ENCODE measurements at regions not wholly inside any gene's neighbourhood (a gene's known extent, or its start where the extent isn't known, plus 50 kb on each side); places are given as distances from the start of the nearest gene placed in this dataset.
A peak's percentile ranks its signal among the peaks of the same experiment; 100 is the strongest.
"Not testable (repeated sequence)": the region's sequence is repeated elsewhere in the genome, so short reads cannot be mapped to it uniquely, and the experiment has no call there.

DNA sequence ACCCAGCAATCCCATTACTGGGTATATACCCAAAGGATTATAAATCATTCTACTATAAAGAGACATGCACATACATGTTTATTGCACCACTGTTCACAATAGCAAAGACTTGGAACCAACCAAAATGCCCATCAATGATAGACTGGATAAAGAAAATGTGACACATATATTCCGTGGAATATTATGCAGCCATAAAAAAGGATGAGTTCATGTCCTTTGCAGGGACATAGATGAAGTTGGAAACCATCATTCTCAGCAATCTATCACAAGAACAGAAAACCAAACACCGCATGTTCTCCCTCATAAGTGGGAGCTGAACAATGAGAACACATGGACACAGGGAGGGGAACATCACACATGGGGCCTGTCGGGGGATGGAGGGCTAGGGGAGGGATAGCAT, 113.2 kb upstream of the PRSS1 start:
- not testable (repeated sequence) for DNase-seq

DNA sequence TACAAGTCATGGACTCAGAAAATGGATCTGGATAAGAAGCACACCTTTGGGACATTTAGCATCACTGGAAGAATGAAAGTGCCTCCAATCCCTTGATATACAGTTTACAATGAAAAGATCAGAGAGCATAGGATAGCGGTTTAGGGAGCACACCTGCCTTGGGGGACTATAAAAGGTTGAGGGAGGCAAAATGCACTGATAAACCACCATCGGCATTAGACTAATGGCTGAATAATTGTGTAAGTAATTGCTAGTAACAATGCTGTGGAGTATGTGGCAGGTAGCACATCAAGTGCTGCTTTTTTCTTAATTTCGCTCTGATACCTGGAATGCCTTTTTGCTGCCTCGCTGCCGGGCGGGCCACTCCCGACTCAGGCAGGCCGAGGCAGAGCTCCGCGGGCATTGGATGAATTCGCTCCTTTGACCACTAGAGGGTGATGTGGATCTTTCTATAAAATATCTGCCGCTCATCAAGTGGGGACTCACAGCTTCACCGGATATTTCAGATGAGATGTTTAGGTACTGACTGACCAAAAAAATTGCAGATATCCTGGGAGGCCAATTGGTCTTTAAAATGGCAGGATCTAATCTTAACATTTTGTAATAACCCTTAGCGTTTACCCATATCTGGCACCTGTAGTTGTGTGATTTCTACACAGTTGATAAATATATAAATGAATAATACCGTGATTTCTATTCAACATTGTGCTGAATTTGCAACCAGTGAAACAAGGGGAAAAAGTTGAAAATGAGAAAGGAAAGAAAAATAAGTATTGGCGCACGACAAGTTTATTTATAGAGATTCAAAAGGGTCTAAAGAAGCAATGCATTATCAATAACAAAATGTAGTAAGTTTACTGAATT, 116.8 kb upstream of the PRSS1 start:
- peak; percentile 82 for DNase-seq

DNA sequence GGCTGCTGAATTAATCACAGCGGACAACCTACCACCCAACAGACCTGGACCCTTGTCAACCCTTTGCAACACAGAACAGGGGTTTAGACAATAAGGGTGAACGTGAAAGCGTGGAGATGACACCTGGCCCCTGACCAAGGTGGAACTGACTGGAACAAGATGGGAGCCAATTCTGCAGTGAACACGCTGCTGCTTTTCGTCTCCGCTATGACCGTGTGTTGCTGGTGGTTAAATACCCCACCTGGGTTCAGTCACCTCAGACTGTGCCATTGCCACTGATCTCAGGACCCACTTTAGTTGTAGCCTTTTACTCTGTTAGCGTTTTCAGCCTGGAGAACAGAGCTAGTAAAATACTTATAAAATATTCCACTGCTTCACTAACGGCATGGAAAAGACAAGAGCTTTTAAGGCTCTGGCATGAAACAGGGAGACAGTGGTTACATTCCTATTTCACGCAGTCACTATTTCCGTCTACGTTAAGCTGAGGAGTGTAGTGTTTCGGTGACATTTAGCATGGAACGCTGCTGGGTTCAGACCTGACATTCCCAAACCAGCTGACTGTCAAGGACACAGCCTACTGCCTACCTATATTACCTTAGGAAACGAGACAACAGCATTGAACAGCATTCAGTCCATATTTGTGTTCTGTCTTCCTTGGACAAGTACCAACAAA, 119.5 kb upstream of the PRSS1 start:
- no peak for DNase-seq

DNA sequence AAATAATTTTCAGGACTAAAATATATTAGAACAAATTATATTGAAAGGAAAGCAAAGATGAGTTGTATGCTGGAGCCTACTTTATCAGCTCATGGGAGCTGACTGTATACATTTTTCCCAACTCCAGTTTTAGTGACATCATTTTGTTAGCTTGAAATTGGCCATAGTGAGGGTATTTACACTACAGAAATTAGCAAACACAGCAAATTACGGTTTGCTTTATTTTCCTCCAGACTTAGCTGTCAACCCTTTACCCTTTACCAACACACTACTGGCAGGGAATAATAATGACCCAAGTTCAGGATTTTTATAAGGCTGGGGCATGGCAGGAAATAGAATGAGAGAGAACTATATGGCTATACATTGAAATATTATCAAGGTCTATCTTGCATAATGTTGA, 120.3 kb upstream of the PRSS1 start:
- no peak for DNase-seq

DNA sequence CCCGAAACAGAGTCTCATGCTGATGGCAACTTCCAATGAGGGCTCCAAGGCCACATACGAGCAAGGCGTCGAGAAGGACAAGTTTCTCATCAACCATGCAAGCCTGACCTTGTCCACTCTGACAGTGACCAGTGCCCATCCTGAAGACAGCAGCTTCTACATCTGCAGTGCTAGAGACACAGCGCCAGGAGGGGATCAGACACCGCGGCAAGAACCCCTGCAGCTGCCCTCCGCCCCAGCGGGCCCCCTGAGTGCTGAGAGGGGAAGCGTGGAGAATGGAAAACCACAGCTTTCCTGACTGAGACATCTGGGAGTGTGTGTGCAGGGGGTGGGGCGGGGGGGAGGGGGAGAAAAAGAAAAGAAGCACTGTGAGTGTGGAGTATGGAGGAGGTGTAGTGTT, 122.0 kb upstream of the PRSS1 start:
- not testable (repeated sequence) for DNase-seq

DNA sequence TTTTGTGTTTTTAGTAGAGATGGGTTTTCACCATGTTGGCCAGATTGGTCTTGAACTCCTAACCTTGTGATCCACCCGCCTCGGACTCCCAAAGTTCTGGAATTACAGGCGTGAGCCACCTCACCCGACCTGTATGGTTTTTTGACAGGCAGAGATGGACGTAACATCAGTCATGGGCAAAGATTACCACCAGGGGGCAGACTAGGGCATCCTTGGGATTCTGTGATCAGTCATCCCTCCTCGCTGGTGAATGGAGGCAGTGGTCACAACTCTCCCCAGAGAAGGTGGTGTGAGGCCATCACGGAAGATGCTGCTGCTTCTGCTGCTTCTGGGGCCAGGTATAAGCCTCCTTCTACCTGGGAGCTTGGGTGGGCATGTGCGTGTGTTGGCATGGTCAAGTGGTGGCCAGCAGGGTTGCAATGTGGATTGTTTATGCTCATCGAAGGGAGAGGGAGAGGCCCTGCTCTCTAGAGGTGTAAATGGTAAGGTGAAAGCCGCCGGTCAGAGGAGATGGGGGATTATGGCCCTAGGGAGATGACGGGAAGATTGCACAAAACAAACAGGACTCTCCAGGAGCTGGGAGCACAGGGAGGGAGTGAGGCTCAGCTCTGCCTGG, 122.7 kb upstream of the PRSS1 start:
- peak; percentile 6 for DNase-seq

DNA sequence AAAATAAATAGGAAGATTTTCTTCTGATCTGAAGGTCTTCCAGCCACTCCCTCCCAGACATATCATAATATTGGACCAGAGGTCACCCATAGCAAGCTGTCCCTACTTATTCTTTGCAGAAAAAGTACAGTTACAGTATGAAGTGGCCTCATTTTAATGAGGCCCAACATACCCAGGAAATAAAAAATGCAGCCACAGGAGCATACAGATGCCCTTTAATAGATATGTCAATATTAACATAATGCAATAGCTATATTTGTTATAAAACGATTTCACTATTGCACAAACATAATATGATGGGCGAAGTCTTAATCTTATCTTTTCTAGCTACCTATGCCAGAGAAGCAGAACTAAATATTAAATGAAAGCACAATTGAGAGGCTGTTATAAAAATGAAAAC, 124.1 kb upstream of the PRSS1 start:
- DNase-seq: not testable (repeated sequence)

DNA sequence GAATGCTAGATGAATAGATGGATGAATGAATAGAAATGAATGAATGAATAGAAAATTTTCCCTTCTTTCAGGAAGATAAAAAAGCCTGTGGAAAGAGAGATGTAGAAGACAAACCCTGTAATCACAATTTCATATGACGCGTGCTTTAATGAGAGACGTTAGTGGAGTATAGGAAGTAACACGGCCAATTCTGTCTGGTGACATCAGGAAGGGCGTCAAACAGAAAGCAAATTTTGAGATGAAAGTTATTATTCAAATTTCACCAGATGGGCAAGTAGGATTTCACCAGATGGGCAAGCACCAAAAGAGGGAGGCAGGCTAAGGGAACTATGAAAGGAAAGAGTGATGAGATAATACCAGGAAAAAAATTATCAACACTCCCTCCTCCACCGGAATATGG, 128.9 kb upstream of the PRSS1 start:
- no peak for DNase-seq

DNA sequence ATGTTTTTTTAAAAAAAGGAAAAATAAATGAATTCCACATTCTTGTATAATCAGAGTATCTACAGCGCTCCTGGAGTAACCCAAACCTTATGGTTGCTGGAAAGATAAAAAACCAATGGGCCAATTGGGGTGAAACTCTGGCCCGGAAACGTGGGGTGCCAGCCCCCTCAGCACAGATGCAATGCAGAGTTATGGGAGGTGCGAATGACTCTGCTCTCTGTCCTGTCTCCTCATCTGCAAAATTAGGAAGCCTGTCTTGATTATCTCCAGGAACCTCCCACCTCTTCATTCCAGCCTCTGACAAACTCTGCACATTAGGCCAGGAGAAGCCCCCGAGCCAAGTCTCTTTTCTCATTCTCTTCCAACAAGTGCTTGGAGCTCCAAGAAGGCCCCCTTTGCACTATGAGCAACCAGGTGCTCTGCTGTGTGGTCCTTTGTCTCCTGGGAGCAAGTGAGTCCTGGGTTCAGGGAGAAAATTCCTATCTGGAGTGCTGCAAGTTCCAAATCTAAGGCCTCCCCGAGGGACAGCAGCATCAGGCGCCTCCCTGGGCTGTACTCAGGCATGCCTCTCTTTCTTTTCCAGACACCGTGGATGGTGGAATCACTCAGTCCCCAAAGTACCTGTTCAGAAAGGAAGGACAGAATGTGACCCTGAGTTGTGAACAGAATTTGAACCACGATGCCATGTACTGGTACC, 130.5 kb upstream of the PRSS1 start:
- DNase-seq: no peak

DNA sequence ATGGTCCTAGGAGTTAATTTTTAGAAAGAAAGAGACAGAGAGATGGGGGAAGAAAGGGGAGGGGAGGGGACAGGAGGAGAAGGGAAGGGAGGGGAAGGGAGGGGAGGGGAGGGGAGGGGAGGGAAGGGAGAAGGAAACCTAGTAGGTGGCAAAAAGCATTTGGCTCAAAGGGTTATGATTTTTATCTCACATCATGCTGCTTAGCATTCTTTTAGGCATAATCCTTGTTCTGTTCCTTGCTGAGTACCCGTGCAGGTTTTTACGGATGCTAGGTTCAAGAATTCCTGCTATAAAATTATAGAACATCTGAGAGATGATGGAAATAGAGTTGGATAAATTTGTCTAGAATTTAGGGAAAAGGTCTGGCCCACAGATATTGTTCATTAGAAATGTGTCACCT, 132.4 kb upstream of the PRSS1 start:
- DNase-seq: no peak

DNA sequence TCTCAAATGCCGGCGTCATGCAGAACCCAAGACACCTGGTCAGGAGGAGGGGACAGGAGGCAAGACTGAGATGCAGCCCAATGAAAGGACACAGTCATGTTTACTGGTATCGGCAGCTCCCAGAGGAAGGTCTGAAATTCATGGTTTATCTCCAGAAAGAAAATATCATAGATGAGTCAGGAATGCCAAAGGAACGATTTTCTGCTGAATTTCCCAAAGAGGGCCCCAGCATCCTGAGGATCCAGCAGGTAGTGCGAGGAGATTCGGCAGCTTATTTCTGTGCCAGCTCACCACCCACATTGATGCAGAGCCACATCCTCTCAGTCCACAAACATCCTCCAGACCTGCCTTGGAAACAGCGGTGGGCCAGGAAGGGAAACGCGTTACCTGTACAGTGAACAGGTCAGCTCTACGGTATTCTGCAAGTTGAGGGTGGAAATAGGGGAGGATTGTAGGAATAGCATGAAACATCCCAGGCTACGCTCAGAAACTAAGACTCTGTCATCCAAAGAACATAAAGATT, 133.1 kb upstream of the PRSS1 start:
- DNase-seq: no peak

DNA sequence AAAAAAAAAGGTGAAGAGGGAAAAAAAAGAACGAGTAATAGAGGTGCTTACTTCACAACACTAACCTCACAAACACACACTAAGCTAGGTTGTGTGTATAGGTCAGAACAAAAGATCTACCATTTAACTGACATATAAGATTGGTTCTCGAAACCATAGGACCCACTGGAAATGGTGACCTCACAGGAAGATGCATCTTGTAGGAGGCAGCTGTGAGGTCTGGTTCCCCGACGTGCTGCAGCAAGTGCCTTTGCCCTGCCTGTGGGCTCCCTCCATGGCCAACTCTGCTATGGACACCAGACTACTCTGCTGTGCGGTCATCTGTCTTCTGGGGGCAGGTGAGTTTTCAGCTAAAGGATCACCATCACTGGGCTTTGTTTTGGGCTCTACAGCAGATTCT, 133.8 kb upstream of the PRSS1 start:
- DNase-seq: no peak

DNA sequence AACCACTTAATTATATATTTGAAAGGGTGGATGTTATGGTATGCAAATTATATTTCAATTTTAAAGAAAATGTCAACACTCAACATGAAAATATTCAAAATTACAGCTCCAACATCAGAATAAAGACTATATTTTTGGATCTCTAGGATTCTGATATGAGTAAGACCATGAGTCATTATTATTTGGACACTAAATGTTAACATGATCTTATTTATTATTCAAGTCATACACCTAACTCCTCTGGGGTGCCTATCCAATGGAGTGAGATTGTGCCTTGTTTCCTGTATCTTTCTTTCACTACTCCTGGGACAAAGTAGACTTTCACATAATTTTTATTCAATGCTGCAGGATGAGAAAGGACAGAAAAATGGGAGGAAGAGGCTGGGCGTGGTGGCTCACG, 135.2 kb upstream of the PRSS1 start:
- DNase-seq: no peak

DNA sequence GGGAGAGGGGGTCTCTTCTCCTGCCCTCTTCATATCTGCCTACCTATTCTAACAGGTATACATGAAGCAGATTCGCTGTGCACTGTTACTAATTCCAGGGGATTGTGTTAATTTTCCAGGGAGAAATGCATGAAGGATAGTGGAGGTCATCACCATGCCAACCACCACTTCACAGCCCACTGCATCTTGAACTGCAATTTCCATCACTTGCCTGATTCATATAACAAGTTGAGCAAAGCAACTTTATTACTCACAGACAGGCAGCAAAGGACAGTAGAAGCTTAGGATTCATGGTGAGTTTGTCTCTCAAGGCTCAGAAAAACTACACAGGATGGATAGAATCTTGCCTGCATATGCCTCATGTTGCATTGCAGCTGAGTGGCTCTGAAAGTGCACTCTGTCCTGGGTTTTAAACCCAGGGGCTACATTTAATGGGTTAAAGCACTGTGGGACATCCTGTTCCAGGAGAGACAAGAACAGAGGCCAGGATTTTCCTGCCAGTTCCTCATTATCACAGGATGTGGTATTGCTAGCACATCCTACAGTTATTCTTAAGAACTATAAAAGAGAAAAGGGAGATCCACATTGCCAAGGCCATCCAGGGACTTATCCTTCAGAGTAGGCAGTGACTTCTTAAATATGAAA, 136.9 kb upstream of the PRSS1 start:
- no peak for DNase-seq

DNA sequence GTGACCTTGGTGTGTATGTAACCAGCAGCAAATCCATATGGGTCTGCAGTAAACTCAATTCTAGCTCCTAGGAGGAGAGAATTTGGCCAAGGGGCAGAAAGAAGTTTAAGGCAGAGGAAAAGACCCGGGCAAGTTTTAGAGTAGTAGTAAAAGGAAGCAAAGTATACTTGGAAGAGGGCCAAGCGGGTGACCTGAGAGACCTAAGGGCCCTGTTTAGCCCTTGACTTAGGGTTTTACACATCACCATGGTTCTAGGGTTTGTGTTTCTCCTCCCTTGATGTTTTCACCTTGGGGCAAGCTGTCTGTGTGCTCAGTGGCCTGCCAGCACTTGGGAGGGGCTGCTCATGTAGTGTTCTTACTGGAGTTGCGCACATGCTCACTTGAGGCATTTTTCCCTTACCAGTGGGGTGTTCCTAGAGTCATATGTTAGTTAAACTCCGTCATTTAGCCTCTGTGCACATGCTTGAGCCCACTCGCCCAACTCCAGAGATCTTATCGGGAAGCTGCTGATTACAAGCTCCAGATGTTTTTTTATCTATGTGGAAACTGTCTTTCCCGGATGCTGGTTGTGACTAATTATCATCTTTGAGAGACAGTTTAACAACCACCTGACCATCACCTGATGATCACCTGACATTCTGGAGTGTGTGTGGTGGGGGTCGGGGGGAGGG, 137.6 kb upstream of the PRSS1 start:
- DNase-seq: no peak

DNA sequence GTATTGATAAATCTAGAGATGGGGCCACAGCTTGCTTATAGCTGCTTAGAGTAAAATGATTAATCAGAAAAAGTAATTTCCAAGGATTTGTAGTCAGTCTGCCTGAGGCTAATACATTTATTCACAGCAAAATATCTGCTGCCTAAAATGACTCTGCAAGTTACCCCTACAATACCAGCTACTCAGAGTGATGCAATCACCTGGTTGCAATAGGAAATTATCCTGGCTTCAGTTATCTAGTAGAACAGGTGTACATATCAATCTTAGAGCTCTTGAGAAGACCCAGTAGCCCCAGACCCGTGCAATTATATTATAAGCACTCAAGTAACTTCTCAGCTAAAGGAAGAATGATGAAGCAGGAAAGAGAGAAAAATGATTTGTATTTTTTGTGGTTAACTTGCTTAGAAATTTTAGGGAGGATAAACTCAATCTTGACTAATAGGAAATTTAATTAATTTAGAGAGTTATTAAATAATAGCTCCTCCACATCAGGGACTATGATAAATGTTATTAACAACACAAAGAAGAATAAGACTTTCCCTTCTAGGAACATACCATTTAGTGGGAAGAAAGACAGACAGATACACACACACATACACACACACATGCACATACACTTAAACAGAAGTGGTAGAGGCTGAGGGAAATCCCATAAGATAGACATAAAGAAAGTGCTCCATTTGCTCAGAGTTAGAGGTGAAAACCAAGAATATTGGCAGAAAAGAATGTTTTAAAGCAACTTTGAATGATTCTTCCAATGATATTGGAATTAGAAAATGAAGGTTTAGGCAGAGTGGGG, 140.4 kb upstream of the PRSS1 start:
- DNase-seq: no peak

DNA sequence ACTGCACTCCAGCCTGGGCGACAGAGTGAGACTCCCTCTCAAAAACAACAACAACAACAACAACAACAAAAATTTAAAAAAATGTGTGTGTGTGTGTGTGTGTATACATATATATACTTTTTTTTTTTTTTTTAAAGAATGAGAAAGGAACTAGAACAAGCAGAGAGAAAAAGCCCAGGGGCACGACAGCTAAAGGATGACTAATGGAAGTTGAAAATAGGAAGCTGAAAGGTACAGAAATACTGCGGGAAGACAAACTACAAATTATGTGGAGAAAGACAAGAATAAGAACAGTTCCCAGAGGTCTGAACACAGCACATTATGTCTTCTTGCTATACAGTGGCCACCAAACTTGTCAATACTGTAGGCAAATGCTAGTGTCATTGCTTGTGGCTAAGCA, 141.9 kb upstream of the PRSS1 start:
- DNase-seq: no peak

DNA sequence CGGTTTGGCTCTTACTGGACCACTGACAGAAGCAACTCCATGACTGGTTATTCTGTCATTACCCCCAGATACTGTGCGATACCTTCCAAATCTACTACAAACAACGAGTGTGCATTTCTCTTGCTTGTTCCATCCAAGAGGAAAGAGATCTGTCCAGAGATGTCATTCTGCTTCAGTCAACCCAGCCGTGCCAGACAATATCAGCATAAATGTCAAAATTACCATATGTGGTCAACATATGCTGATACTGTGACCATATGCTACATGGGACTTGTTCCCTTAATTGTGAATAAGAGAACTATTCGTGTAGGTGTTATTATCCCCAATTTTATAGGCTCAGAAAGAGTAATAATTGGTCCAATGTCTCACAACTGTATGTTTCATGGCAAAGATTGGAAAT, 143.2 kb upstream of the PRSS1 start:
- no peak for DNase-seq

DNA sequence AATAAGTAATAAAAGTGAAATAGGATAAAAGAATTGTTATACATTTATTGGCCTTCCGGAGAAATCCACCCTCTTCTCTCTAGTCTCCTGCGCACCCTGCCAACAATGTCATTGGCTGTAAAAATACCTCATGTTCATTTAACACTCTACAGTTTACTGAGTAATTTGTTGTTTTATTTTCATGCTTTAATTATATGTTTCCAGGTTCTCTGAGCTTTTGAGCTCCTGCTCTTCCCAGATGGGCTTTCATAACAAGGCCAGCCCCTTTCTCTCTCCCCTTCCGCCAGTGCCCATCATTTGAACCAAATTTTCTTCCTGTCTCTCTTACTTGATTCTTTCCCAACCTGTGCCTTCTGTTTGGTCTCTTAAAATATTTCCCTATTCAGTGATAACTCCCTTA, 144.6 kb upstream of the PRSS1 start:
- no peak for DNase-seq

DNA sequence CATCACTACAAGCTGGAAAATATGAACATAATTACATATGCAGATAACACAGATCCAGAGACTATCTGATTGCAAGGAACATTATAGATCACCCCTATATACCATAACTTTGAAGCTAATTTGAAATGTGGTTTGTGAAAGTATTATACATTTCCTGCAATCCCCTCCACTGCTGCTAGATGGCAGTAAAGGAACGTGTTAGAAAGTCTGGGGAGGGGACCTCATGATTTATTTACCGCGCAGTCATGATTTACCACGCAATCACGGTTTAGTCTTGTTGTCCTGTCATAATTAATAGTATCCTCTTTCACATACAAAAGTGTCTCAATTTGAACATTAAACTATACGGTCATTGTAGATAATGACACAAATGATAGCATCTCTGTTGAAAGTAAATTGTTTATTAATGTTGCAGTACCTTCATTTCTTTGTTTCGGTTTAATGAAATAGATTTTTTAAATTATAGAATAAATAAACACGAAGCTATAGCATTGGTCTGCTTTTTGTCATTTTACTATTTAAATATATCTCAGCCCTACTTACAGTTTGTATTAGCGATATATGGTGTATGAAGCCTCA, 145.3 kb upstream of the PRSS1 start:
- peak; percentile 72 for DNase-seq

DNA sequence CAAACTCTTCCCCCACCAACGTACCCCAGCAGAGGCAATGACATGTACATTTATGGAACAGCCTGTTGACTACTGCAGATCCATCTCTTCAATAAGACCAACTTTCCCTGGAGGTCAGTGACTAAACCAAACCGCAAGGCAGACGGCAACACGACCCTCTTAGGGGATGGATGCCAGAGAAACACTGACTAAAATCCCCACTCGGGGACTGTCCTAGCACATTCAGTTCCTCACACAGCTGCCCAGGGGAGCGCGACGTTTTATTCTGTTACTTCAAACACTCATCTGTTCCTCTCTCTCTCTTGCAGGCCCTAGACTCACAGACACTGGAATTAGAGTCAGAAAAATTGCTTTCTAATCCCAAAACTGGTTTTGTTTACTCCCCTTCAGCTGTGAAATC, 146.5 kb upstream of the PRSS1 start:
- DNase-seq: no peak
